Muscle layer of colon (tissue), 2 donors: ENCODE measurements at regions not wholly inside any gene's neighbourhood (a gene's known extent, or its start where the extent isn't known, plus 50 kb on each side); places are given as distances from the start of the nearest gene placed in this dataset.

ENCODE experiments used
- H3K27ac ChIP-seq: one replicate; pipeline ENCODE4 v1.7.0; 2013; ENCODE audit warnings: low read depth, mild to moderate bottlenecking, low read length, moderate library complexity
- H3K27me3 ChIP-seq, 2 donors: one replicate each; pipeline ENCODE4 v1.7.0; 2013; ENCODE audit warnings: low read length in 2 of 2, mild to moderate bottlenecking in 2 of 2; ENCODE audit not compliant: insufficient read depth in 2 of 2, control insufficient read depth in 1 of 2
- H3K36me3 ChIP-seq: one replicate; pipeline ENCODE4 v1.7.0; 2013; ENCODE audit warnings: mild to moderate bottlenecking, low read length; ENCODE audit not compliant: insufficient read depth
- H3K4me1 ChIP-seq: one replicate; pipeline ENCODE4 v1.7.0; 2013; ENCODE audit warnings: mild to moderate bottlenecking, low read length; ENCODE audit not compliant: insufficient read depth
- H3K4me3 ChIP-seq, 2 donors: one replicate each; pipeline ENCODE4 v1.7.0; 2013; ENCODE audit warnings: low read length in 2 of 2, low read depth in 1 of 2, mild to moderate bottlenecking in 1 of 2, moderate library complexity in 1 of 2
- H3K9ac ChIP-seq: one replicate; pipeline ENCODE4 v1.7.0; 2013; ENCODE audit warnings: low read length
- H3K9me3 ChIP-seq: one replicate; pipeline ENCODE4 v1.7.0; 2013; ENCODE audit warnings: mild to moderate bottlenecking, low read length
- donor health status: abdominal sarcoma.
- donor health status: Adenocarcinoma of cecum.

- Histone ChIP-seq H3K27ac (no peak overlapping the region), H3K36me3 (no peaks in the 10 kb centered on the region), H3K4me3 (no peak overlapping the region), H3K9ac (no peak overlapping the region), H3K9me3 (no peaks in the 10 kb centered on the region), H3K27me3 (no peaks in the 10 kb centered on the region), H3K4me1 (no peaks in the 10 kb centered on the region)
These were observed 258.6 kb upstream of the TMPO start for GRCh38 chr12:98256830-98257229.

GRCh38 chr12:98259693-98260092, 255.7 kb upstream of the TMPO start:
- Histone ChIP-seq H3K36me3 (no peaks in the 10 kb centered on the region), H3K4me3 (no peak overlapping the region), H3K27me3 (no peaks in the 10 kb centered on the region), H3K27ac (no peak overlapping the region), H3K9ac (no peak overlapping the region), H3K9me3 (no peaks in the 10 kb centered on the region), H3K4me1 (no peaks in the 10 kb centered on the region)

- Histone ChIP-seq H3K27me3 (no peaks in the 10 kb centered on the region), H3K36me3 (no peaks in the 10 kb centered on the region), H3K27ac (no peak overlapping the region), H3K9me3 (no peaks in the 10 kb centered on the region), H3K4me1 (no peaks in the 10 kb centered on the region), H3K4me3 (no peak overlapping the region), H3K9ac (no peak overlapping the region)
These were observed 255.1 kb upstream of the TMPO start for GRCh38 chr12:98260276-98260675.

GRCh38 chr12:98262902-98263301, 252.5 kb upstream of the TMPO start:
- H3K36me3 ChIP-seq: no peaks in the 10 kb centered on the region
- no peak overlapping the region for H3K27ac ChIP-seq
- H3K9me3 ChIP-seq: no peaks in the 10 kb centered on the region
- H3K27me3 ChIP-seq: no peaks in the 10 kb centered on the region
- no peak overlapping the region for H3K4me3 ChIP-seq
- H3K9ac ChIP-seq: no peak overlapping the region
- no peaks in the 10 kb centered on the region for H3K4me1 ChIP-seq

- no peak overlapping the region for H3K9ac ChIP-seq
- no peak overlapping the region for H3K4me3 ChIP-seq
- no peak overlapping the region for H3K27ac ChIP-seq
- H3K4me1 ChIP-seq: no peaks in the 10 kb centered on the region
- no peaks in the 10 kb centered on the region for H3K9me3 ChIP-seq
- H3K27me3 ChIP-seq: no peaks in the 10 kb centered on the region
- H3K36me3 ChIP-seq: no peaks in the 10 kb centered on the region
These were observed 240.8 kb upstream of the TMPO start for GRCh38 chr12:98274430-98275130.

- Histone ChIP-seq H3K27me3 (no peaks in the 10 kb centered on the region), H3K9me3 (no peaks in the 10 kb centered on the region), H3K36me3 (no peaks in the 10 kb centered on the region), H3K4me3 (no peak overlapping the region), H3K9ac (no peak overlapping the region), H3K4me1 (no peaks in the 10 kb centered on the region), H3K27ac (no peak overlapping the region)
These were observed 240.3 kb upstream of the TMPO start for GRCh38 chr12:98275131-98275475.

GRCh38 chr12:98280152-98280551, 235.2 kb upstream of the TMPO start:
- Histone ChIP-seq H3K27me3 (no peaks in the 10 kb centered on the region), H3K9ac (no peak overlapping the region), H3K9me3 (no peaks in the 10 kb centered on the region), H3K27ac (no peak overlapping the region), H3K36me3 (no peaks in the 10 kb centered on the region), H3K4me1 (no peaks in the 10 kb centered on the region), H3K4me3 (no peak overlapping the region)

GRCh38 chr12:98280621-98281020, 234.8 kb upstream of the TMPO start:
- Histone ChIP-seq H3K27ac (no peak overlapping the region), H3K4me1 (no peaks in the 10 kb centered on the region), H3K27me3 (no peaks in the 10 kb centered on the region), H3K9me3 (no peaks in the 10 kb centered on the region), H3K36me3 (no peaks in the 10 kb centered on the region), H3K9ac (no peak overlapping the region), H3K4me3 (no peak overlapping the region)

- H3K27me3 ChIP-seq: no peaks in the 10 kb centered on the region
- H3K36me3 ChIP-seq: no peaks in the 10 kb centered on the region
- H3K4me1 ChIP-seq: no peaks in the 10 kb centered on the region
- no peak overlapping the region for H3K27ac ChIP-seq
- no peak overlapping the region for H3K4me3 ChIP-seq
- no peak overlapping the region for H3K9ac ChIP-seq
- no peaks in the 10 kb centered on the region for H3K9me3 ChIP-seq
These were observed 223.6 kb upstream of the TMPO start for GRCh38 chr12:98291828-98292227.

GRCh38 chr12:98294051-98294805, 221.2 kb upstream of the TMPO start:
- Histone ChIP-seq H3K36me3 (no peaks in the 10 kb centered on the region), H3K9me3 (no peaks in the 10 kb centered on the region), H3K9ac (no peak overlapping the region), H3K27me3 (no peaks in the 10 kb centered on the region), H3K4me1 (no peaks in the 10 kb centered on the region), H3K27ac (no peak overlapping the region), H3K4me3 (no peak overlapping the region)

- Histone ChIP-seq H3K4me3 (no peak overlapping the region), H3K9ac (no peak overlapping the region), H3K9me3 (no peaks in the 10 kb centered on the region), H3K4me1 (no peaks in the 10 kb centered on the region), H3K36me3 (no peaks in the 10 kb centered on the region), H3K27me3 (no peaks in the 10 kb centered on the region), H3K27ac (no peak overlapping the region)
These were observed 219.7 kb upstream of the TMPO start for GRCh38 chr12:98295681-98296080.
